Stimulated activated naive CD8-positive, alpha-beta T cell treated with anti-CD3 and anti-CD28 coated beads, Interleukin-15, Interleukin-2, amounts not matched to agents 100 ng/mL and 50 ng/mL, for 24 hours (primary cell): ENCODE measurements at regions not wholly inside any gene's neighbourhood (a gene's known extent, or its start where the extent isn't known, plus 50 kb on each side); places are given as distances from the start of the nearest gene placed in this dataset.

Experiments used
- H3K27ac Mint-ChIP-seq: one replicate; pipeline ENCODE4 v1.8.0; 2021; ENCODE audit warnings: mild to moderate bottlenecking, mixed read lengths
- H3K27me3 Mint-ChIP-seq: one replicate; pipeline ENCODE4 v1.8.0; 2021; ENCODE audit warnings: mixed read lengths
- H3K36me3 Mint-ChIP-seq: one replicate; pipeline ENCODE4 v1.8.0; 2021; ENCODE audit warnings: low read depth, mixed read lengths
- H3K4me1 Mint-ChIP-seq: one replicate; pipeline ENCODE4 v1.8.0; 2021; ENCODE audit warnings: low read depth, mixed read lengths
- H3K4me3 Mint-ChIP-seq: one replicate; pipeline ENCODE4 v1.8.0; 2021; ENCODE audit warnings: mild to moderate bottlenecking, mixed read lengths
- H3K9me3 Mint-ChIP-seq: one replicate; pipeline ENCODE4 v1.8.0; 2021; ENCODE audit warnings: mixed read lengths

DNA sequence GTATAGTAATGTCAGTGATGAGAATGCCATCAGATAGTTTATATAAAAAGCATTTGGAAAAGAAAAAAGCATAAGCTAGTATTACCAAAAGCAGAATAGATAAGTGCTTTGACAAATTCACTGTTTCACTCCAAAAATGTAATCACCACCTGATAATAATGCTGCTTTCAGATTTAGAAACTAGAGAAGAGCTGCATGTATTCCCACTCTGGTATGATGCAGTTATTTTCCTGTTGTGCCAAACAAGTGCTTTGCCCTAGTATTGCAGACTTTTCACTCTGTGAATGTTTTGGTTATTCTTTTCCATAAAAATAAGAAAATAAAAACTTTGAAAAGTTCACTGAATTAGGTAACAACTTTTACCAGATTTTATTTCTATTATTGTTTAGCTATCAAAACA is 267.7 kb upstream of the TET2 start:
- Mint-ChIP-seq H3K4me3 (no peak overlapping the region), H3K9me3 (no peaks in the 10 kb centered on the region), H3K4me1 (peaks cover 8% of the 10 kb centered on the region), H3K27ac (no peak overlapping the region), H3K27me3 (no peaks in the 10 kb centered on the region), H3K36me3 (no peaks in the 10 kb centered on the region)

- Mint-ChIP-seq H3K27me3 (no peaks in the 10 kb centered on the region), H3K9me3 (no peaks in the 10 kb centered on the region), H3K4me1 (peaks cover 8% of the 10 kb centered on the region), H3K36me3 (no peaks in the 10 kb centered on the region), H3K4me3 (no peak overlapping the region), H3K27ac (no peak overlapping the region)
These were observed 267.3 kb upstream of the TET2 start for GRCh38 chr4:104879367-104879766.

- Mint-ChIP-seq H3K36me3 (no peaks in the 10 kb centered on the region), H3K4me1 (peaks cover 8% of the 10 kb centered on the region), H3K27ac (no peak overlapping the region), H3K27me3 (no peaks in the 10 kb centered on the region), H3K9me3 (no peaks in the 10 kb centered on the region), H3K4me3 (no peak overlapping the region)
These were observed 266.8 kb upstream of the TET2 start for GRCh38 chr4:104879854-104880253.

GRCh38 chr4:104881136-104881886 is 265.4 kb upstream of the TET2 start:
- H3K27me3 Mint-ChIP-seq = no peaks in the 10 kb centered on the region
- H3K36me3 Mint-ChIP-seq = no peaks in the 10 kb centered on the region
- H3K27ac Mint-ChIP-seq = no peak overlapping the region
- peaks cover 8% of the 10 kb centered on the region for H3K4me1 Mint-ChIP-seq
- no peak overlapping the region for H3K4me3 Mint-ChIP-seq
- H3K9me3 Mint-ChIP-seq = no peaks in the 10 kb centered on the region

DNA sequence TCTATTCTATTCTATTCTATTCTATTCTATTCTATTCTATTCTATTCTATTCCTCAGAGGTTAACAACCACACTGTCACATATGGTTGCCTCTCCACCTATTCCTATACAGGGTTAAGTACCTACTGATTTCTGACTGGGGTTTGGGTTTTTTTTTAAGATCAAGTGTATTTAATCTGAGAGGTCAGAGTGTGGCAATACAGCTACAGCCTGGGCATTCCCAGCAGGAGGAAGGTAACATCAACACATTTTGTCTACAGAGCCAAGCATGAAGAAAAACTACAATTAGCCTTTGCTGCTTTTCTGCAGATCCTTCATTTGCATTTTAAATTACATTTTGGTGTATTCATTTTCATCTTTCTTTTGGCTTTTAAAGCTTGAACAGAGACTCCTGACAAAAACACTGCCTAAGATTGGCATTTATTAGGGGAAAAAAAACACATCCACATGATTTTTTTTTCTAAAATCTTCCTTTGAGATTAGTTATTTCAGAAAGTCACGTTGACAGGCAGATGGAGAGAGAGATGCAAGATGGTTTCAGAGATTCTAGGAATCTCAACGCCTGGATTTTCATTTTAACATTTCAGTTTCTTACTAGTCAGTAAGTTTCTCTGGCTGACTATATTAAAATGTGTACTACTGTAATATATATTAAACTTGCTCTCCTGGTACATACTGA is 255.9 kb upstream of the TET2 start:
- no peak overlapping the region for H3K27ac Mint-ChIP-seq
- H3K27me3 Mint-ChIP-seq = no peaks in the 10 kb centered on the region
- H3K36me3 Mint-ChIP-seq = no peaks in the 10 kb centered on the region
- peaks cover 5% of the 10 kb centered on the region for H3K9me3 Mint-ChIP-seq
- H3K4me3 Mint-ChIP-seq = no peak overlapping the region
- H3K4me1 Mint-ChIP-seq = peaks cover 19% of the 10 kb centered on the region

- peaks cover 5% of the 10 kb centered on the region for H3K36me3 Mint-ChIP-seq
- peaks cover 32% of the 10 kb centered on the region for H3K4me1 Mint-ChIP-seq
- H3K27me3 Mint-ChIP-seq = no peaks in the 10 kb centered on the region
- H3K27ac Mint-ChIP-seq = no peak overlapping the region
- H3K9me3 Mint-ChIP-seq = peaks cover 13% of the 10 kb centered on the region
- H3K4me3 Mint-ChIP-seq = no peak overlapping the region
These were observed 249.7 kb upstream of the TET2 start for GRCh38 chr4:104896660-104897645.

DNA sequence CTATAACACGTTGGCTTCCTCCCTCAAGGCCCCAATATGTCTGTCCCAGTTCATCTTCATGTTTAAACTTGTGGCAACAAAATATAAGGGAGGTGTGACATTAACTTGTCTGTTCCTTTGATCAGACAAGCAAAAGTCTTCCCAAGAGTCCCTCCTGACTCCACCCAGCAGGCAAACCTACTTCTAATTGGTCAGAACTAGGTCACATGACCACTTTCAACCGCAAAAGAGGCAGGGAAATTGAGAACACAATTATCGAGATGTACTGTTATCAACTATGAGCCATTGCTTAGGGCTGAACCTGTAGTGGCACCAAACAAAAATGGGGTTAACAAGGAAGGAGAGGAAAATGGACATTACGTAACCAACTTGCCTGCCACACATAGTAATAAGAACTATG is 246.8 kb upstream of the TET2 start:
- no peaks in the 10 kb centered on the region for H3K27me3 Mint-ChIP-seq
- peaks cover 30% of the 10 kb centered on the region for H3K4me1 Mint-ChIP-seq

GRCh38 chr4:104901438-104901837 is 245.2 kb upstream of the TET2 start:
- no peak overlapping the region for H3K4me3 Mint-ChIP-seq
- H3K27ac Mint-ChIP-seq = no peak overlapping the region
- H3K9me3 Mint-ChIP-seq = peaks cover 8% of the 10 kb centered on the region
- H3K4me1 Mint-ChIP-seq = peaks cover 15% of the 10 kb centered on the region
- H3K27me3 Mint-ChIP-seq = no peaks in the 10 kb centered on the region
- H3K36me3 Mint-ChIP-seq = peaks cover 5% of the 10 kb centered on the region

More for the DNA sequence above, 246.8 kb upstream of the TET2 start:
- Mint-ChIP-seq H3K9me3 (peaks cover 8% of the 10 kb centered on the region), H3K4me3 (no peak overlapping the region), H3K27ac (no peak overlapping the region), H3K36me3 (peaks cover 5% of the 10 kb centered on the region)

DNA sequence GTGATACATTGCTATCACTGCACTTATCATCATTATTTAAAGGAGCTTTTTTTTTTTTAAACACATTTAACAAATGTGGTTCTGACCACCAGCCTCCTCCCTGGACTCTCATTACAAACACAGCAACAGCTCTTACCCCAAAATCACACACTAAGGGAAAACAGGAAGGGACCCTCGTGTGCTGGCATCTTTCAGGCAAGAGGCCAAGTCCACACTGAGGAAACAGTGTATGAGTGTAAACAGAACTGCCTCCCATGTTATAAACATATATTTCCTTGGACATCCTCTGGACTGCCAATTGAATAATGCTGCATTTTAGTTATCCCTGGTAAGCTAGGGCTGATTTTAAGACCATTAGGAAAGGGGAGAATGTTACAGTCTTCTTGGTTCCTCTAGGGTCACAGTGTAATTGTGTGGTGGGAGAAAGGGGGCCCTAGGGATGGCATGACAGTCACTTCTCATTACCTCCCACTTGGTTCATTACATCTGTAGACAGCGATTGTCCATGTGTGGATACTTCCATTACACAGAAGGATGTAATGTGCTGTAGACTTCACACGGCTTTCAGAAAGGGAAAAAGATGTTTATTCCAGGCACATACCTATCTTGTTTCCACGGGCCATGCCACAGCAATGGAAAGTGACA is 244.6 kb upstream of the TET2 start:
- Mint-ChIP-seq H3K27me3 (no peaks in the 10 kb centered on the region), H3K36me3 (peaks cover 5% of the 10 kb centered on the region), H3K4me1 (peaks cover 8% of the 10 kb centered on the region), H3K4me3 (no peak overlapping the region), H3K27ac (no peak overlapping the region), H3K9me3 (peaks cover 8% of the 10 kb centered on the region)

DNA sequence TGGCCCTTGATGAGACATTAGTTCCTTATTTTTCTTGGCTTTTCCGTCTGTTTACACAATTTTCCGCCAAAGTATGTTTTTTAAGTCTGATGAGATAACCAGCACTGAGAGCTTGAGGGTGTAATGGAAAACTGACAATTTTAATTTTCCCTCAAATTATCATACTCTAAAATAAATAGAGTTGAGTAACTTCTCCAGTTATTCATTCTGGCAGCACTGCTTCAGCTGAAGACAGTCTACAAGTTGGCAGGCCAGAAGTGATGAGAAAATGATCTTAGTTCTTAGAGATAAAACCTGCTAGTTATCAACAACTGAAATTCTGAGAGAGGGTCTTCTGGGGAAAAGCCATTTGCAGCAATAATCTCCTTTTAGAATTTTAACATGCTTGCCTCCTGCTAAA is 241.6 kb upstream of the TET2 start:
- H3K27me3 Mint-ChIP-seq = no peaks in the 10 kb centered on the region
- H3K36me3 Mint-ChIP-seq = no peaks in the 10 kb centered on the region
- H3K4me3 Mint-ChIP-seq = no peak overlapping the region
- H3K9me3 Mint-ChIP-seq = no peaks in the 10 kb centered on the region
- H3K4me1 Mint-ChIP-seq = peaks cover 6% of the 10 kb centered on the region
- no peak overlapping the region for H3K27ac Mint-ChIP-seq

DNA sequence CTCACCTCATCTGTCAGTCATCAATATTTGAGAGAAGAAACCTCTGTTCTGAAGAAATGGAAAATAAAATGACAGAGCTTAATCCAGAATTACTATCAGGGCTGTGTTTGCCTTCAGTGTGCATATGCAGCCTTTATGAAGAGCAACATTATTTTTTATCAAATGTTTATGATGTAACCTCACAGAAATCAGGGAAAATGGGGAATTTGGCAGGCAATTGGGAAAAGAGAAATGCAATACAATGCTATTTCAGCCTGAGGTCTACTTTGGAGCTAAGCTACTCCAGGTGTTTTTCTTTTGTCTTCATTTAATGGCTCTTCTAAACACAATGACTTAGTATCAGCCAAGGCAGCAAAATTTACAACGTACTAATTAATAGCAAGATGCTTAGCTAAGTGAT is 241.1 kb upstream of the TET2 start:
- Mint-ChIP-seq H3K27me3 (no peaks in the 10 kb centered on the region), H3K36me3 (no peaks in the 10 kb centered on the region), H3K27ac (no peak overlapping the region), H3K4me1 (peaks cover 6% of the 10 kb centered on the region), H3K9me3 (no peaks in the 10 kb centered on the region), H3K4me3 (no peak overlapping the region)

- H3K36me3 Mint-ChIP-seq = no peaks in the 10 kb centered on the region
These were observed 240.4 kb upstream of the TET2 start for GRCh38 chr4:104906276-104906675.

GRCh38 chr4:104907074-104907649 is 239.5 kb upstream of the TET2 start:
- no peak overlapping the region for H3K4me3 Mint-ChIP-seq
- H3K9me3 Mint-ChIP-seq = no peaks in the 10 kb centered on the region
- H3K27me3 Mint-ChIP-seq = no peaks in the 10 kb centered on the region
- peaks cover under 1% of the 10 kb centered on the region for H3K4me1 Mint-ChIP-seq
- no peaks in the 10 kb centered on the region for H3K36me3 Mint-ChIP-seq
- no peak overlapping the region for H3K27ac Mint-ChIP-seq

More at GRCh38 chr4:104906276-104906675, 240.4 kb upstream of the TET2 start:
- no peaks in the 10 kb centered on the region for H3K27me3 Mint-ChIP-seq
- H3K27ac Mint-ChIP-seq = no peak overlapping the region
- no peak overlapping the region for H3K4me3 Mint-ChIP-seq
- no peaks in the 10 kb centered on the region for H3K9me3 Mint-ChIP-seq
- H3K4me1 Mint-ChIP-seq = peaks cover 6% of the 10 kb centered on the region

GRCh38 chr4:104907991-104908390 is 238.7 kb upstream of the TET2 start:
- Mint-ChIP-seq H3K27ac (no peak overlapping the region), H3K36me3 (no peaks in the 10 kb centered on the region), H3K4me1 (no peaks in the 10 kb centered on the region), H3K27me3 (no peaks in the 10 kb centered on the region), H3K4me3 (no peak overlapping the region), H3K9me3 (peaks cover 7% of the 10 kb centered on the region)
